OCI-LY1 (cell line): ENCODE measurements at regions not wholly inside any gene's neighbourhood (a gene's known extent, or its start where the extent isn't known, plus 50 kb on each side); places are given as distances from the start of the nearest gene placed in this dataset.

Experiments used
- H2AFZ ChIP-seq: fragments of 200-600 bp; sonication (generic), shearing (Covaris generic); 2 replicates; pipeline ENCODE4 v1.6.0; 2014; ENCODE audit warnings: antibody characterized with exemption, mild to moderate bottlenecking, low read length
- H3F3A ChIP-seq: fragments of 200-600 bp; sonication (generic), shearing (Covaris generic); 2 replicates; pipeline ENCODE4 v1.6.0; 2014; ENCODE audit warnings: mild to moderate bottlenecking, antibody characterized with exemption, low read length, moderate library complexity; ENCODE audit not compliant: insufficient read depth
- H3K27ac ChIP-seq: fragments of 200-600 bp; sonication (generic); 2 replicates; pipeline ENCODE4 v1.5.1; 2014; ENCODE audit warnings: low read length, mixed run types, mild to moderate bottlenecking, low read depth; ENCODE audit not compliant: poor library complexity, severe bottlenecking
- H3K27me3 ChIP-seq: fragments of 200-600 bp; sonication (generic); 2 replicates; pipeline ENCODE4 v1.6.0; 2014; ENCODE audit warnings: antibody characterized with exemption, mild to moderate bottlenecking, low read length, moderate library complexity; ENCODE audit not compliant: insufficient read depth
- H3K36me3 ChIP-seq: fragments of 200-600 bp; sonication (generic); 2 replicates; pipeline ENCODE4 v1.6.1; 2014; ENCODE audit warnings: mild to moderate bottlenecking, antibody characterized with exemption, low read length, moderate library complexity, mixed read lengths; ENCODE audit not compliant: insufficient read depth
- H3K4me1 ChIP-seq: fragments of 200-600 bp; sonication (generic); 2 replicates; pipeline ENCODE4 v1.5.1; 2014; ENCODE audit warnings: mild to moderate bottlenecking, low read length, moderate library complexity; ENCODE audit not compliant: insufficient read depth, severe bottlenecking
- H3K4me2 ChIP-seq: fragments of 200-600 bp; sonication (generic), shearing (Covaris generic); 2 replicates; pipeline ENCODE4 v1.6.1; 2014; ENCODE audit warnings: low read length
- H3K4me3 ChIP-seq: fragments of 200-600 bp; sonication (generic); 2 replicates; pipeline ENCODE4 v1.5.1; 2014; ENCODE audit warnings: low read length, low read depth, mild to moderate bottlenecking, mixed read lengths; ENCODE audit not compliant: poor library complexity, severe bottlenecking
- H3K79me2 ChIP-seq: fragments of 200-600 bp; shearing (Covaris generic); 2 replicates; pipeline ENCODE4 v1.6.1; 2016; ENCODE audit warnings: mixed run types, low read length, mixed read lengths; ENCODE audit not compliant: insufficient read depth
- H3K9ac ChIP-seq: fragments of 200-600 bp; sonication (generic), shearing (Covaris generic); 2 replicates; pipeline ENCODE4 v1.6.1; 2014; ENCODE audit warnings: mild to moderate bottlenecking, low read length, mixed read lengths
- H3K9me2 ChIP-seq: fragments of 200-600 bp; sonication (generic), shearing (Covaris generic); 2 replicates; pipeline ENCODE4 v1.6.1; 2014; ENCODE audit warnings: low read depth, mild to moderate bottlenecking, low read length, mixed read lengths
- H3K9me3 ChIP-seq: fragments of 200-600 bp; shearing (Covaris generic); 2 replicates; pipeline ENCODE4 v1.6.1; 2014; ENCODE audit warnings: low read length, mixed read lengths
- H4K20me1 ChIP-seq: fragments of 200-600 bp; sonication (generic), shearing (Covaris generic); 2 replicates; pipeline ENCODE4 v1.6.0; 2016; ENCODE audit warnings: mild to moderate bottlenecking, low read length; ENCODE audit not compliant: insufficient read depth
- EZH2 ChIP-seq: fragments of 200-600 bp; sonication (generic), shearing (Covaris generic); IDR thresholded peaks from 2 replicates; pipeline ENCODE4 v1.8.0; 2017; ENCODE audit warnings: borderline replicate concordance, mixed run types, mild to moderate bottlenecking, antibody characterized with exemption, low read length, moderate library complexity, mixed read lengths
- TF ChIP-seq, protein P1 (sequence below): fragments of 200-600 bp; sonication (generic), shearing (Covaris generic); IDR thresholded peaks from 2 replicates; pipeline ENCODE4 v1.5.1; 2017; ENCODE audit warnings: mild to moderate bottlenecking, antibody characterized with exemption, low read length, moderate library complexity, mixed read lengths

DNA sequence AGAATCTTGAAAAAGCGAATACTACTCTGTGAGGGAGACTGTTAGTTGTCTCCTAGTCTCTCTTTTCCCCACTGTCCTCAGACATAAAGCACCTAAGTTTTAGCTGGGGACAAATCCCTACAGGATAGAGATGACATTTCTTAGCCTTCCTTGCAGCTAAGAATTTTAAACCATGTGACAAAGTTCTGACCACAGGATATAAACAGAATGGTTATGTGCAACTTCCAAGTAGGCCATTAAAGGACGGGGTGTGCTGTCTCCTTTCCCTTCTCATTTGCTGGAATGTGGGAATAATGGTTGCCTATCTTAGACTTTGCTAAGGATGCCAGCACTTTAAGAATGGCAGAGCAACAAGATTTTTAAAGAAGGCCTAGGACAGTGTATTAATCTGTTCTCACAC is 74.9 kb upstream of the PRPS1L1 start:
- Histone ChIP-seq H3K36me3 (no peaks in the 10 kb centered on the region), H4K20me1 (no peaks in the 10 kb centered on the region), H3K79me2 (no peaks in the 10 kb centered on the region), H3K27ac (no peak overlapping the region), H3K4me1 (no peaks in the 10 kb centered on the region), H2AFZ (no peak overlapping the region), H3K9me2 (no peaks in the 10 kb centered on the region), H3K27me3 (no peaks in the 10 kb centered on the region), H3K4me3 (no peak overlapping the region), H3K4me2 (no peak overlapping the region), H3K9ac (no peak overlapping the region), H3K9me3 (no peaks in the 10 kb centered on the region), H3F3A (no peaks in the 10 kb centered on the region)
- TF ChIP-seq, protein P1, sequence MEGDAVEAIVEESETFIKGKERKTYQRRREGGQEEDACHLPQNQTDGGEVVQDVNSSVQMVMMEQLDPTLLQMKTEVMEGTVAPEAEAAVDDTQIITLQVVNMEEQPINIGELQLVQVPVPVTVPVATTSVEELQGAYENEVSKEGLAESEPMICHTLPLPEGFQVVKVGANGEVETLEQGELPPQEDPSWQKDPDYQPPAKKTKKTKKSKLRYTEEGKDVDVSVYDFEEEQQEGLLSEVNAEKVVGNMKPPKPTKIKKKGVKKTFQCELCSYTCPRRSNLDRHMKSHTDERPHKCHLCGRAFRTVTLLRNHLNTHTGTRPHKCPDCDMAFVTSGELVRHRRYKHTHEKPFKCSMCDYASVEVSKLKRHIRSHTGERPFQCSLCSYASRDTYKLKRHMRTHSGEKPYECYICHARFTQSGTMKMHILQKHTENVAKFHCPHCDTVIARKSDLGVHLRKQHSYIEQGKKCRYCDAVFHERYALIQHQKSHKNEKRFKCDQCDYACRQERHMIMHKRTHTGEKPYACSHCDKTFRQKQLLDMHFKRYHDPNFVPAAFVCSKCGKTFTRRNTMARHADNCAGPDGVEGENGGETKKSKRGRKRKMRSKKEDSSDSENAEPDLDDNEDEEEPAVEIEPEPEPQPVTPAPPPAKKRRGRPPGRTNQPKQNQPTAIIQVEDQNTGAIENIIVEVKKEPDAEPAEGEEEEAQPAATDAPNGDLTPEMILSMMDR = no peak
- no peak for TF ChIP-seq EZH2

- H3K9me3 ChIP-seq = no peaks in the 10 kb centered on the region
- no peaks in the 10 kb centered on the region for H3K79me2 ChIP-seq
- no peaks in the 10 kb centered on the region for H3K27me3 ChIP-seq
- no peaks in the 10 kb centered on the region for H3K9me2 ChIP-seq
- no peaks in the 10 kb centered on the region for H3K4me1 ChIP-seq
- H3K27ac ChIP-seq = no peak overlapping the region
- no peak overlapping the region for H2AFZ ChIP-seq
- no peak overlapping the region for H3K4me3 ChIP-seq
- H4K20me1 ChIP-seq = no peaks in the 10 kb centered on the region
- no peaks in the 10 kb centered on the region for H3F3A ChIP-seq
- no peaks in the 10 kb centered on the region for H3K36me3 ChIP-seq
- TF ChIP-seq, protein P1 = no peak
- no peak for TF ChIP-seq EZH2
- no peak overlapping the region for H3K4me2 ChIP-seq
- H3K9ac ChIP-seq = no peak overlapping the region
Measured at GRCh38 chr7:18103436-18104218, 76.0 kb upstream of the PRPS1L1 start.

- no peaks in the 10 kb centered on the region for H3K36me3 ChIP-seq
- H3K27me3 ChIP-seq = no peaks in the 10 kb centered on the region
- TF ChIP-seq EZH2 = no peak
- TF ChIP-seq, protein P1 = no peak
- no peaks in the 10 kb centered on the region for H3K9me2 ChIP-seq
- H3K9me3 ChIP-seq = no peaks in the 10 kb centered on the region
- H2AFZ ChIP-seq = no peak overlapping the region
- no peaks in the 10 kb centered on the region for H3F3A ChIP-seq
- H3K4me1 ChIP-seq = no peaks in the 10 kb centered on the region
- H3K9ac ChIP-seq = no peak overlapping the region
- no peak overlapping the region for H3K27ac ChIP-seq
- no peaks in the 10 kb centered on the region for H3K79me2 ChIP-seq
- no peak overlapping the region for H3K4me3 ChIP-seq
- no peak overlapping the region for H3K4me2 ChIP-seq
- no peaks in the 10 kb centered on the region for H4K20me1 ChIP-seq
Measured at GRCh38 chr7:18109762-18110161, 82.1 kb upstream of the PRPS1L1 start.
